ENCODE measurements at regions not wholly inside any gene's neighbourhood (a gene's known extent, or its start where the extent isn't known, plus 50 kb on each side); places are given as distances from the start of the nearest gene placed in this dataset.

DNA sequence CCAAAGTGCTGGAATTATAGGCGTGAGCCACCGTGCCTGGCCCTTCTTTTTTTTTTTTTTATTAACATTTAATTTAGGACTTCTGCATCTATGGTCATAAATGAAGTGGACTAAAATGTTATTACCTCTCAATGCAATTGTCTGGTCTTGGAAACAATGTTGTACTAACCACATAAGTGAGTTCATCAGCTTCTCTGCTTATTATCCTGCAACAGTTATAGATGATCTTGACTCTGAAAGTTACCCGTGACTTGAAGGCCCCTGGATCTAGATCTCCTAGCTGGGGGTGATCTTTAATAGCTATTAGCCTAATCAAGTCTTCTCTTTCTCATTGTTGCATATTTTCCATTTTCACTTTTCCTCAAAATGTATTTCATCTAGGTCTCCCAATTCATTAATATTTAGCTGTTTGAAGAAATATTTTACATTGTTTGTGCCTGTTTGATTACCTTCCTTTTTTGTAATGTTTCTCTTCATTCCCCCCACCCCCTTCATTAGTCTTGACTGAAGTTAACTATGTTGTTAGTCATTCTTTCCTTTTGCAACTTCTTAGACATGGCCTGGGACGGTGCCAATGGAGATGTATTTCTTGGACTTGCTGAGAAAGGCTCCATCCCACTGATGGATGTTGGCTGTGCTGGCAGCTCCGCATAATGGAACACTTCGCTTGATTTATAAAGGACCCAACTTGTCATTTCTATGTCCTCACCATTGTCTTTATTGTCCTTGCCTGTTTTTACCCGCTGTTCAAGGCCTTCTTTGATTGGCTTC, 141.6 kb upstream of the RIOK3 start:
- peak in 4 of 5 donors; percentile 24 to 86 (median 62) for DNase-seq
- TF ChIP-seq, protein P1, sequence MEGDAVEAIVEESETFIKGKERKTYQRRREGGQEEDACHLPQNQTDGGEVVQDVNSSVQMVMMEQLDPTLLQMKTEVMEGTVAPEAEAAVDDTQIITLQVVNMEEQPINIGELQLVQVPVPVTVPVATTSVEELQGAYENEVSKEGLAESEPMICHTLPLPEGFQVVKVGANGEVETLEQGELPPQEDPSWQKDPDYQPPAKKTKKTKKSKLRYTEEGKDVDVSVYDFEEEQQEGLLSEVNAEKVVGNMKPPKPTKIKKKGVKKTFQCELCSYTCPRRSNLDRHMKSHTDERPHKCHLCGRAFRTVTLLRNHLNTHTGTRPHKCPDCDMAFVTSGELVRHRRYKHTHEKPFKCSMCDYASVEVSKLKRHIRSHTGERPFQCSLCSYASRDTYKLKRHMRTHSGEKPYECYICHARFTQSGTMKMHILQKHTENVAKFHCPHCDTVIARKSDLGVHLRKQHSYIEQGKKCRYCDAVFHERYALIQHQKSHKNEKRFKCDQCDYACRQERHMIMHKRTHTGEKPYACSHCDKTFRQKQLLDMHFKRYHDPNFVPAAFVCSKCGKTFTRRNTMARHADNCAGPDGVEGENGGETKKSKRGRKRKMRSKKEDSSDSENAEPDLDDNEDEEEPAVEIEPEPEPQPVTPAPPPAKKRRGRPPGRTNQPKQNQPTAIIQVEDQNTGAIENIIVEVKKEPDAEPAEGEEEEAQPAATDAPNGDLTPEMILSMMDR (IDR thresholded peaks at IDR 0.05; ENCODE audit: borderline replicate concordance, extremely low read depth, insufficient read depth): no peak
- FAIRE-seq: no peak
- Histone ChIP-seq H3K27ac (ENCODE audit: low read depth in 2 of 2, low read length in 2 of 2) (peak overlapping the region; percentile 9 to 64), H3K36me3 (ENCODE audit: control insufficient read depth in 2 of 3, insufficient read depth in 3 of 3, low read length in 3 of 3) (no peaks in the 10 kb centered on the region), H3K4me1 (ENCODE audit: control insufficient read depth in 2 of 3, insufficient read depth in 2 of 3, low read depth in 1 of 3, low read length in 3 of 3) (peaks cover 0 to 12% (median 10%) of the 10 kb centered on the region in 3 donors), H3K27me3 (ENCODE audit: control insufficient read depth, insufficient read depth, low read length) (no peaks in the 10 kb centered on the region), H3K9me3 (ENCODE audit: control insufficient read depth in 2 of 3, insufficient read depth in 1 of 3, low read length in 3 of 3) (no peaks in the 10 kb centered on the region), H3K4me3 (ENCODE audit: low read length in 3 of 3) (no peak overlapping the region), H3K9ac (ENCODE audit: low read length in 3 of 3) (no peak overlapping the region)
- intact Hi-C loops (cut with DNase I): loop anchor here (10.0 kb wide), 1 partner anchor 67 kb away; no protein-coding TSS in a partner anchor

DNA sequence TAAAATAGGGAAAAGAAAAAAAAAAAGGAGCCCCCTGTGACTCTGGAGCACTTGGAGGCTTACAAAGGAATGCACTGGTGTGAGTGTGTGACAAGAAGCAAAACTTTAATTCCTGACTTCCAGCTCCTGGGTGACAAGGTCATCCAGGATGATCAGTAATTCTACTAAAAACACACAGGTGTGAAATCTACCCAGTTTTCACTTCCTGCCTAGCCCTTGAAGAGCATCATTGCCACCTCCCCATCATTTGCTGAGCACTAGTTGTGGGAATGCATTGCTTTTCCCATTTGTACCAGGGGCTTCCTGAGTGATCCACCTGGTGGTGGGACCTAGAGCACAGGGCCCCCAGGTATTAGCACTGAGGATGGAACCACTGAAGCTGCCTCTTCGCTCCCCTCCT, 139.7 kb upstream of the RIOK3 start:
- DNase-seq: no peak
- TF ChIP-seq, protein P1 (IDR thresholded peaks at IDR 0.05; ENCODE audit: borderline replicate concordance, extremely low read depth, insufficient read depth): no peak
- no peak for FAIRE-seq
- no peaks in the 10 kb centered on the region for H3K36me3 ChIP-seq (ENCODE audit: control insufficient read depth in 2 of 3, insufficient read depth in 3 of 3, low read length in 3 of 3)
- intact Hi-C loops (cut with DNase I): loop anchor here (10.0 kb wide), 1 partner anchor 69 kb away; no protein-coding TSS in a partner anchor
- no peak overlapping the region for H3K4me3 ChIP-seq (ENCODE audit: low read length in 3 of 3)
- peaks cover 0 to 12% (median 6%) of the 10 kb centered on the region in 3 donors for H3K4me1 ChIP-seq (ENCODE audit: control insufficient read depth in 2 of 3, insufficient read depth in 2 of 3, low read depth in 1 of 3, low read length in 3 of 3)
- no peaks in the 10 kb centered on the region for H3K9me3 ChIP-seq (ENCODE audit: control insufficient read depth in 2 of 3, insufficient read depth in 1 of 3, low read length in 3 of 3)
- H3K9ac ChIP-seq (ENCODE audit: low read length in 3 of 3): no peak overlapping the region
- H3K27me3 ChIP-seq (ENCODE audit: control insufficient read depth, insufficient read depth, low read length): no peaks in the 10 kb centered on the region
- H3K27ac ChIP-seq (ENCODE audit: low read depth in 2 of 2, low read length in 2 of 2): no peak overlapping the region

DNA sequence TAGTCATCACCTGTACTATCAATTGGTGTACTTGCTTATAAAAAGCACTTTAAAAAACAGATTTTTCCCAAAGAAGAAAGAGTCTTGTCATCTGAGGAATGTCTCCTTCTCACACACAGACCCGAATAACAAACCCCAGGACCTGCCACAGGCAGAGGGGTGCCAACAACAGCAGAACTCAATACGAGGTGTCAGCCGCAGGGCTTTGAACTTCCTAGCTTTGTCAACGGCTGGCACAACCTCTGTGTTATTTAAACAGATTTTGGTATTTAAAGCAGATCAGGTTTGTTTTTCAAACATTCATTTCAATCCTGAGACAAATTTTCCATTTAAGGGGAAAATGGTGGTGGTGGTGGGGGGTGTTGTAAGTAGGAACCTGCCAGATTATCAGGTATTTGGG, 138.4 kb upstream of the RIOK3 start:
- TF ChIP-seq, protein P1 (IDR thresholded peaks at IDR 0.05; ENCODE audit: borderline replicate concordance, extremely low read depth, insufficient read depth): no peak
- Histone ChIP-seq H3K9ac (ENCODE audit: low read length in 3 of 3) (no peak overlapping the region), H3K4me3 (ENCODE audit: low read length in 3 of 3) (no peak overlapping the region), H3K36me3 (ENCODE audit: control insufficient read depth in 2 of 3, insufficient read depth in 3 of 3, low read length in 3 of 3) (no peaks in the 10 kb centered on the region), H3K27ac (ENCODE audit: low read depth in 2 of 2, low read length in 2 of 2) (no peak overlapping the region), H3K9me3 (ENCODE audit: control insufficient read depth in 2 of 3, insufficient read depth in 1 of 3, low read length in 3 of 3) (no peaks in the 10 kb centered on the region), H3K4me1 (ENCODE audit: control insufficient read depth in 2 of 3, insufficient read depth in 2 of 3, low read depth in 1 of 3, low read length in 3 of 3) (peaks cover 0 to 12% (median 5%) of the 10 kb centered on the region in 3 donors), H3K27me3 (ENCODE audit: control insufficient read depth, insufficient read depth, low read length) (no peaks in the 10 kb centered on the region)
- FAIRE-seq: no peak
- DNase-seq: no peak
- intact Hi-C loops (cut with DNase I): loop anchor here (10.0 kb wide), 1 partner anchor 70 kb away; no protein-coding TSS in a partner anchor
